GM18508 (cell line): ENCODE measurements at regions not wholly inside any gene's neighbourhood (a gene's known extent, or its start where the extent isn't known, plus 50 kb on each side); places are given as distances from the start of the nearest gene placed in this dataset.
"Not testable (repeated sequence)": the region's sequence is repeated elsewhere in the genome, so short reads cannot be mapped to it uniquely, and the experiment has no call there.

Experiments
- ATAC-seq: cut with Tn5 transposase; IDR thresholded peaks from one replicate; pipeline ENCODE4 v1.9.1; 2021; ENCODE audit warnings: moderate number of reproducible peaks; ENCODE audit not compliant: insufficient read depth, unreplicated experiment

- no peak for ATAC-seq
These were observed 359.8 kb downstream of the ATP23 start for GRCh38 chr12:58301038-58301729.

GRCh38 chr12:58301730-58302122 is 360.4 kb downstream of the ATP23 start:
- ATAC-seq: no peak

GRCh38 chr12:58302487-58303011 is 361.2 kb downstream of the ATP23 start:
- no peak for ATAC-seq

- no peak for ATAC-seq
These were observed 365.1 kb downstream of the ATP23 start for GRCh38 chr12:58306266-58307000.

GRCh38 chr12:58309806-58310205 is 368.4 kb downstream of the ATP23 start:
- no peak for ATAC-seq

- no peak for ATAC-seq
These were observed 369.0 kb downstream of the ATP23 start for GRCh38 chr12:58310368-58310767.

- peak; percentile 63 for ATAC-seq
These were observed 369.6 kb downstream of the ATP23 start for GRCh38 chr12:58310809-58311622.

- no peak for ATAC-seq
These were observed 371.9 kb downstream of the ATP23 start for GRCh38 chr12:58313091-58313855.

GRCh38 chr12:58314610-58315009 is 373.2 kb downstream of the ATP23 start:
- ATAC-seq: no peak

GRCh38 chr12:58316926-58317325 is 375.6 kb downstream of the ATP23 start:
- ATAC-seq: no peak

- peak; percentile 76 for ATAC-seq
These were observed 380.0 kb downstream of the ATP23 start for GRCh38 chr12:58321414-58321813.

GRCh38 chr12:58323676-58324075 is 382.3 kb downstream of the ATP23 start:
- ATAC-seq: no peak

GRCh38 chr12:58325561-58325960 is 384.2 kb downstream of the ATP23 start:
- no peak for ATAC-seq

GRCh38 chr12:58326534-58326933 is 385.2 kb downstream of the ATP23 start:
- ATAC-seq: no peak

- not testable (repeated sequence) for ATAC-seq
These were observed 395.3 kb downstream of the ATP23 start for GRCh38 chr12:58336581-58337242.

GRCh38 chr12:58337539-58337938 is 396.2 kb downstream of the ATP23 start:
- ATAC-seq: not testable (repeated sequence)

- ATAC-seq: no peak
These were observed 400.4 kb downstream of the ATP23 start for GRCh38 chr12:58341791-58342190.

- ATAC-seq: no peak
These were observed 401.4 kb downstream of the ATP23 start for GRCh38 chr12:58342736-58343135.

- ATAC-seq: no peak
These were observed 404.8 kb downstream of the ATP23 start for GRCh38 chr12:58346032-58346632.
